SH-SY5Y (cell line): ENCODE measurements at regions not wholly inside any gene's neighbourhood (a gene's known extent, or its start where the extent isn't known, plus 50 kb on each side); places are given as distances from the start of the nearest gene placed in this dataset.

Experiments used
- GATA2 ChIP-seq: IDR thresholded peaks from 2 replicates; pipeline ENCODE4 v1.6.1; 2011; ENCODE audit warnings: mild to moderate bottlenecking, low read depth, low read length
- GATA3 ChIP-seq: IDR thresholded peaks from 2 replicates; pipeline ENCODE4 v1.6.1; 2011; ENCODE audit warnings: low read depth, mild to moderate bottlenecking, low read length, moderate library complexity

DNA sequence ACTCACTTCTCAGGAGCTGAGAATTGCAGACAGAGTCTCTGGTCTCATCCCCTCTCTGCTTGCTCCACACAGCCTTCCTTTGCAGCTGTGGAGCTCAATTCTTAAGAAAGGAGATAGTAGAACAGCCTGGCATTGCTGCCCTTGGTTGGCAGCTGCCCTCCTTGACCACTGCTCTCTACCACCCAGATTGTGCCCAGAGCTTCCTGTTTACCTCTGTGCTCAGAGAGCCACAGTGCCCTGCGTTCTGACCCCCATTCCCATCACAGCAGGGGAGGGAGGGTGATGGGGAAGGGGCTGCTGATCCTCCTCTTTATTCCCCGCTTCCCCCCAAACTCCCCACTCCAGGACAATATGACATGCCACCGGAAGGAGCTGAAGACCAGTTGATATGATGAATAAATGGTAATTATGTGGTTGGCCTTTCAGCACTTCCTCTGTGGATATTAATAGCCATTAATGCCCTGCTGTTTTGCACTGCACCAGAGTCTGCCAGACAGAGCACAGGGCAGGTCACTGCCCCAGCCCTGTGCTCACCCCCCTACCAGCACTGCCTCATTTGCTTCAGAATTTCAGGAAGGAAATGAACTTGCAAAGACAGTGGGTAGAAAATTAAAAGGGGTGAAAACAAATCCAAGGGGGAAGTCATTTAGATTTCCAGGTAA is 426.8 kb upstream of the CADM1 start:
- no peak for TF ChIP-seq GATA2
- no peak for TF ChIP-seq GATA3

DNA sequence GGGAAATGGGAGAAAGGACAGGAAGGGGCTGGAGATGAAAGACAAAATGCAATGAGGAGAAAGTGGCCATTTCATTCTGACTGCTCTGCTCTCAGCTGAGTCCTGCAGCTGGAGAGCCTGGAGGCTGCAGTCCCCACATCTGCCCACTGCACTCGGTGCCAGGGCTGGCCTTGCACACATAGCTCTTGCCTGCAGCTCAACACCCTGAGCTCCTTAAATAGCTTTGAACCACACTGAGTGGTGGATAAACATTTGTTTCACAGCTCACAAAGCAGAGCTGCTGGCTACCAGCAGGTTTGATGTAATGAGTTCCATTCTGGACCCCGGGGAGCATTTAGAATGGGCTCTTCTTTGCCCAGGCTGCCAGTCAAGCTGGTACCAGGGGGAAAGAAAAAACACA is 426.1 kb upstream of the CADM1 start:
- no peak for TF ChIP-seq GATA3
- TF ChIP-seq GATA2 = no peak

DNA sequence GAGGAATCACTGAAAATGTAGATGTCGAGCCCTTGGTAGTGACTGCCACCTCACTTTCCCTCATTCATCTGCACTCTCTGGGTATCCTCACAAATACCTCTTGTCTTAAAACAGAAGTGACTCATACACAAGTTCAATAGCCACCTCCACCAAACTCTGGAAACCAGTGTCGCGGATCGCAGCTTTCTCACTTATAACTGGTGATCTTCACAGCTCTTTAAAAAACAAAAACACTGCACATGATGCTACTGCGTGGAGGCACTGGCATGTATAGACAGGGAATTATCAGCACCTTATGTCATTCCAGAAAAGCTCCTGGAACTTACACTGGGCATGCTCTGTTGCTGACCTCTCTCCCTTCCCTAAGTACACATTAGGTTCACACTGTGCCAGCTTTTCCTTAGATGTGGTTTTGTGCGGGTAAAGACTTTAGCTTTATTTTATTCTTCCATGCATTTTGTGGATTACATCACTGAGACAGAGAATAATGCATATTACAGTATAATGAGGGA is 425.5 kb upstream of the CADM1 start:
- TF ChIP-seq GATA2 (no peak), GATA3 (no peak)

DNA sequence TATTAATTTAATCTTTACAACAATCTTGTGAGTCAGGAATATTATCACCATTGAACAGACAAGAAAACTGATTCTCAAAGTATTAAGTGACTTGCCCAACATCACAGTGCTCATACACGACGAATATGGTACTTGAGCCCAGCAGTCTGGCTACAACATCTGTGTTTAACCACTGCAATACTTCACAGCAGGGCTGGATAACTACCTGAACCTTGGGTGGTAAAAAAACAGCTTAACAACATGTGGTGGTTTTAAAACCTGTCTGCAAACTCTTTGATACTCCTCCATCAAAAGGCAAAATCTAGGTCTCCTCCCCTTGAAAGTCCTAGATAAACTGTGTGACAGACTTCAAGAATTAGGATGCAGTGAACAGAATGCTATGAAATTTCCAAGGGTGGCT is 424.6 kb upstream of the CADM1 start:
- TF ChIP-seq GATA2 (no peak), GATA3 (no peak)

DNA sequence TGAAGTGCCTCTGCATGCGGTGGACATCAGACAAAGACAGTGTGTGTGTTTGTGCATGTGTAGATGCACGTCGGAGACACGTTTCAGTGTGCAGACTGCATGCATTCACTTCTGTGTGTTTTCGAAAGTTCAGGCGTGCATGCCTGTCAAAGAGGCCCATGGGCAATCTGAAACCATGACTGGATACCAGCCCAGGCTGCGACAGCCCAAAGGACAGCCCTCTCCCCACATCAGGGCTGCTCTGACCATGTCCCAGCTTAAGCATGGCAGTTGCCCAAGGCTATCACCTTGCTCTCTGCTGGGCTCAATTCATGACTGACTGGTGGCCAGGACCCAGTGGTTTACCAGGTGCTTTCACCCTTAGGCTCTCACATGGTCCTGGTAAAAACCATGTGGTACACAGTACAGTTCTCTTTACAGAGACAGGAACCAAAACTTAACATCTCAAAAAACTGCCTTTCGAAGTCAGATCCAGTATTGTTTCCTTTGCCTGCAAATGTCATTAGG is 423.7 kb upstream of the CADM1 start:
- TF ChIP-seq GATA3 = no peak
- no peak for TF ChIP-seq GATA2

DNA sequence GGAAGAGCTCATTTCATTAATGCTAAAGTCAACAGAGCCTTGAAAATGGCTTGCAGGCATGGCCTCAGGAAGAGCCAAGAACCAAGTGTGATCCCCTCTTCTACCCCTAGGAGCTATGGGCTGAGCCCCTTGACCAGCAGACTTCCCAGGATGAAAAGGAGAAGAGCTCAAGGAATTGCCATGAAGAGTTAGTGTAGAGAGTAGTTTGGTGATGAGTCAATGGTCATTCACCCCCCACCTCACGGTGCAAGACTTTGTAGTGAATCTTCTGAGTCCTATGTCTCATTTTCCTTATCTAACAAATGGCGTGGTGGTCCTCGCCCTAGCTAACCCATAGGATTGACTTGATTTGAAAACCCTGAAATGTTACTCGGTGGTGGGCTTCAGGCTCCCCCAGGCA is 422.4 kb upstream of the CADM1 start:
- TF ChIP-seq GATA3 (no peak), GATA2 (no peak)

DNA sequence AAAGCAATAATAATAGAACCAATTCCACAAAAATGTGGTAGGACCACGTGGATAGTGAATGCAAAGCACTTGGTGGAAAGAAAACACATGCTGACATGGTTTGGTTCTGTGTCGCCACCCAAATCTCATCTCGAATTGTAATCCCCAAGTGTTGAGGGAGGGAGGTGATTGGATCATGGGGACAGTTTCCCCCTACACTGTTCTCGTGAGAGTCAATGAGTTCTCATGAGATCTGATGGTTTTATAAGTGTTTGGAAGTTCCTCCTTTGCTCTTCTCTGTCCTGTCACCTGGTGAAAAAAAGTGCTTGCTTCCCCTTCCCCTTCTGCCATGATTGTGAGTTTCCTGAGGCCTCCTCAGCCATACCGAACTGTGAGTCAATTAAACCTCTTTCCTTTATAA is 421.9 kb upstream of the CADM1 start:
- no peak for TF ChIP-seq GATA3
- no peak for TF ChIP-seq GATA2

DNA sequence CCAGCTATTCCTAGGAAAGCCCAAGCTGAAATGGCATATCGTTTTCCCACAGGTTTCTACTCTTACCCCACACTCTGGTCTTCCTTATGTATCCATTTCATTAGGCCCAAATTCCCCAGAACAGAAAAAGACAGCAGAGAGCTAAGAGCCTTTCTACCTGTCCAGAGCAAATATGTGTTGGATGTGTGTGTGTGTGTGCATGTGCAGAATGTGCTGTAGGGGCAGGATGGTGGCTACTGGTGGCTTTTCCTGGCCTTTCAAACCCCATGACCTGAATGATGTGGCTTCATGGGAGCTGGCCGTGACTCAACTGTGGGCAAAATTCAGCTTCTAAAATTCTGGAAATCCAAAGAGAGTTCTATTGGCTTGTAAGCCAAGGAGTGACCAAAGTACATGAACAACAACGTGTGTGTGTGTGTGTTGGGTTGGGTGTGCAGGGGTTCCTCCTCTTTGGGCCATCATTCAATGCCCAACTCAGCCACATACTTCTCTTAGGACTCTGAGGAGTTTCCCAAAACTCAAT is 421.4 kb upstream of the CADM1 start:
- TF ChIP-seq GATA3 = no peak
- TF ChIP-seq GATA2 = no peak

DNA sequence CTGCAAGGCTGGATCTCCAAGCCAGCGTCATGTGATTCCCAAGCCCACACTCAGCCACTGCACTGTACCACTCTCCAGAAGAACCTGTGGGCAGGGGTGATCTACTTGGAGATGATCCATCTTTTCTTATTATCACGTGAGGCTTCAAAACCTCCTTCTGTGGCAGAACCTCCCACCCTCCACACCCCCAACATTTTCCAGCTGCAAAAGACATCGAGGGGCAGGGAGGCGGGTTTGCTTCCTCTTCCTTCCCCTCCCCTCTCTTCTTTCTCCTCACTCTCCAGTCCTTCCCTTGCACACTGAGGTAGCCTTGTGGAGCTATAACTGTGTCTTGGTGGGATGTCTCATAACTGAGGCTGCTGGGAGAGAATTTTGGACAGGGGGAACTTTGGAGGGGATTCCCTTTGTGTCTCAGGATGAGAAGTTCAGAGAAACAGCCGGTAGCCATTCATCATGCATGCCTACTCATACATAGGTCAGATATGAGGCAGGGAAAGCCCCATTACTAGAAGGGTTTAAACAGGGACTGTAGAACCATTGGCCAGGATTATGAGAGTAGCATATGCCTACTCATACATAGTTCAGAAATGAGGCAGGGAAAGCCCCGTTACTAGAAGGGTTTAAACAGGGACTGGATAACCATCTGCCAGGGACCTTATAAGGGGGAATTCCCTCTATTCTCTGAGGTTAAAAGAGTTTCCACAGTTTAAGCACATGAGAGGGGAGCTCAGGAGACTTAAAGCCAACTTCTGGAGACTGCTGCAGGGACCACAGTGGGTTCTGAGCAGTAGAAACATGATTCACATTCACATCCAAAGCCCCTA is 420.7 kb upstream of the CADM1 start:
- TF ChIP-seq GATA3 (no peak), GATA2 (no peak)

DNA sequence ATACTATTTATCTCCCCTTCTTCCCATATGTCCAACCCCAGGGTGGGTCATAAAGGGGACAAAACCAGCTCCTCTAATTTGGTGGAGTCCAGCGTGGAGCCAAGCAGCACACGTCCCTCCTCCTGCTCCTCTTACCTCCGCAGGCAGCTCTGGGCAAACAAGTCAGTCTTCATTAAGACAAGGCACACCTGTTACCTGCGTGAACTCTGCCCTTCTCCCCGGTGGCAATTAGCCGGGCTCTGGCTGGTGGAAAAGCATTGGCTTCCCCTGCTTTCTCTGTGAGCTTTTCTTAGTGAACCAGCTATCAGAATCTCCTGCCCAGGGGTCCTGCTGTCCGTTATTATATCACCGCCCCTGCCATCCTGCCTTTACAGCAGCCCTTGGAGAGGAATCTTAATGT is 418.7 kb upstream of the CADM1 start:
- TF ChIP-seq GATA2 = no peak

DNA sequence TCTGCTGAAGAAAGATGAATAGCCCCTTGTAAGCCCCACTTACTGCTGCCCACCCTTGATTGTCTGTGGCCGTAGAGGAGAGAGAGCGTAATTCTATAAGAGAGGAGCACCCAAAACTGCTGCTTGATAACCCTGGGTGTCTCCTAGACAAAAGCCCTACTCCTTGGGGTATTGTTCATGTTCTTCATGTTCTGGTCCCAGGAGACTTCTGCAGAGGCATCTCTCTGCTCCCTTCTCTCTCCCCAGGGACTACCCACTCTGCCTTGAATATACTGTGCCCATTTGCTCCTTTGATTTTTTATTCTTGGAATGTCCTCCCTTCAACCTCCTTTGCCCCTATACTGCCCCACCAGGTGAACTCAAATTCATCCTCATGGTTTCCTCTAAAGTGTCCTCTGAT is 417.8 kb upstream of the CADM1 start:
- TF ChIP-seq GATA3 = no peak
- no peak for TF ChIP-seq GATA2

DNA sequence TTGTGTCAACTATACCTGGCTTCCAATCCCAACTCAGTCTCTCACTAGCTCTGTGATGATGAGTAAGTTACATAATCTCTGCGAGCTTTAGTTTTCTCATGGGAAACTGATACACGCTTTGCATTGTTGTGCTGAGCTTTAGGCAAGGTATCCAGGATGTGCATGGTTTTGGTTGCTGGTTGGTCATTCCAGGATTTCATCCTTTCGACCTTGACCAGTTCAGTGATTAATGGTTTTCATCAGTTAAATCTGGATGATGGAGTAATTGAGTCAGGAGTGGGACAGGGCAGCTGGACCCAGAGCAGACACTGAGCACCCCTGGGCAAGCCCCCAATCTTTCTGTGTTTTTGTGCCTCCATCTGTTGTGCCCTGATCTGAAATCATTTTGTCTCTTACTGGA is 417.3 kb upstream of the CADM1 start:
- TF ChIP-seq GATA2 (no peak), GATA3 (no peak)

DNA sequence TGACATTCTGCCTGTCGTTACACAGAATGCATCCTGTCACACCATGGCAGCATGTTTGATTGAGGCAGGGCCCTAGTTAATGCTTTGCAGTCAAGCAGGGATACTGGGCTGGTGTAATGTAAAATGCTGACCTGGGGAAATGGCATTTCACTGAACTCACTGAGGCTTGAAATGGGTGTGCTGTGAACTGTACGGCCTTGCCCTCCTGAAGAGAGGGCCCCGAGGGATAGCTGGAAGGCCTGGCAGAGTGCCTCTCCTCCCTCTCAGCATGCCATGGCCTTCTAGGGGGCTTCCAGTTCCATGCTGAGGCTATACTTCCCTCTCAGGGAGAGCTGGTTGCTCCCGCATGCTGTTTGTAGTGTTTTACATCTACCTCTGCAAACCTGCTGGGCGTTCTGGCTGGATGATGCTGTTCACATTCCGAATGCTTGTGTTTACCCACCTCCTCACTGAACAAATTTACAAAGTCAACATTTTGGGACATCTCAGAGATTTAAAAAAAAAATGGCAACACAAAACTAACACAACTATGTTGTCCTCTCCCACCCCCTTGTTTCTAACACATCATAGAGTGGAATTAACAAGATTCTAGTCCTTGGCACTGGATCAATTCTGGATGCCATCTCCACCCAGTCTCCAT is 416.7 kb upstream of the CADM1 start:
- no peak for TF ChIP-seq GATA2
- no peak for TF ChIP-seq GATA3

DNA sequence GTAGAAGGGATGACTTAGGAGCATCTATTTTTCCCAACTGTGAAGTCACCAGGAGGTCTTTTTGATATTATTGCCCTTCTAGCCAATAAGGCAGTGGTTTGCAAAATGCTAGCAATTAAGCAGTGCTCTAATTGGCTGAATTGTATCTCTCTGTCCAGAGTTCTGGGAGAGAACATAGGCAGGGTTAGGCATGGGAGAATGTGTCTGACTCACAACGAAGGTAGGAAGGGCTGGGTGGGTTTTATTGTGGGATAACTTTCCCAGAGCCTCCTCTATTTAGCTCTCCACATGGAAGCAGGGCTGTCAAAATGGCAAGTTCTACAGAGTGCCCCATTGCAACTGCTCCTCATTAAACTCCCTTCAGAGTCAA is 415.9 kb upstream of the CADM1 start:
- no peak for TF ChIP-seq GATA2
- TF ChIP-seq GATA3 = no peak
